Hematopoietic multipotent progenitor cell treated with erythropoietin and hydrocortisone succinate and interleukin-3 and kit ligand, for 15 days (in vitro differentiated cells): ENCODE measurements at regions not wholly inside any gene's neighbourhood (a gene's known extent, or its start where the extent isn't known, plus 50 kb on each side); places are given as distances from the start of the nearest gene placed in this dataset.

Experiments
- DNase-seq: peaks from one replicate; pipeline ENCODE4 v3.0.0-alpha.2; 2015; ENCODE audit warnings: low spot score

DNA sequence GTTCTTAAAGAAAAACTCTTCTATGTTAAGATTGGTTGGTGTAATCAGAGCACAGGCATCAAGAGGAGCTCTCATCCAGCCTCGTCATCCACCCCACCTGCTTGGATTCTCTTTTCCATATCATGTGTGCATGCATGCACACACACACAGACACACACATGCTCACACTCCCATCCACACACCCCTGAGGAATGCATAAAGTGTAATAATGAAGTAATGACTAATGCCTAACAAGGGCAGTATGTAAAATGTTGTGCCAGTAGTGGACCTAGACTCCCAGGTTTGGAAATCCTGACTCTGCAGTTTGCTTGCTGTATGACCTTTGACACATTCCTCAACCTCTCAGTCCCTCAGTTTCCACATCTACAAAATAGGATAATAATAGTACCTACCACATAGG is 280.0 kb upstream of the ANKRD55 start:
- no peak for DNase-seq

DNA sequence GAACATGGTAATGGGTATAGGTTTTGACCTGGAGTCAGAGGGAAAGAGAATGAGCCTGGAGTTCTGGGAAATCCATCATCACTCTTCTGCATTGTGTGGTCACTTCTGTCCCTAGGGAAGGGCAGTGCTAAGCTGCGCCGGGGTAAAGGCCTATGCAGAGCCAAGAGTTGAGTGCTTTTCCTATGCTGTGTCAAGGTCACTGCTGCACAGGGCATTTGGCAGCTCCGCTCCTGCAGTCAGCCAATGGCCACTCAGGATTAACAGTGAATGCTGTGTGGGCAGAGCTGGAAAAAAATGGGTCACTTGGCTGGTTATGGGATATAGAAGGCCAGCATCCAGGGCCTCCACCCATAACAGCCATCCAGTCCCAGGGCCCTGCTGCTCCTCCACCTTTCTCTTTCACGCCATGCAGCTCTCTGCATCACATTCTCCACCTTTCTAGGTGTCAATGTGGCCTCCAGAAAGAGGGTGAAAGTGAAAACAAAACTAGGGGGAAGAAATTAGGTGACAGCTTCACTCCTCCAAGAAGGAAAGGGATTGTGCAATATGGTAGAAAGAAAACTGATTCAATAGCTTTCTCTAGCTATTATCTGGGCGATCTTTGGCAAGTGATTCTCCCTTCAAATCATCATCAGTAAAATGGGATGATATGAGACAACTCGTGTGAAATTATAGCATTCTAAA is 279.3 kb upstream of the ANKRD55 start:
- no peak for DNase-seq

DNA sequence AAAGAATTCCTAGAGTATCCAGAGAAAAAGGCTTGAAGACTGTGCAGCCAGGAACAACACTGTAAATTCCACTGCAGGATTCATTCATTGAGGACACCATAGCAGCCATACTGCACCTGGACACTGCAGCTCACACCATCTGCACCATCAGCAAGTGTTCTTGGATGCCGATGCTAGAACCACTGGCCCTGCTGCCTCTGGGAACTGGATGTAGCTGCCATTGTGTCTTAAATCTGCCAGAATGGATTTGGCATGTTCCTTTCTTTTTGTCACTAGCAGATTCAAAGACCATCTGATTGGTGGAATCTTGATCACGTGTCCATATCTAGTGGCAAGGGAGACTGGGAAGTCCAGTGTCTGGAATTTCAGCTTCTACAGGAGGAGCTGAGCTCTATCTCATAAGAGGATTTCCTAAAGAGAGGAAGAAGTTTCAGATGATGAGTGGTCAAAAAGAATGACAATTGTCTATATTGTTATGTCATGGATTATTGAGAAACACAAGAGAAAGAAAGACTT is 278.3 kb upstream of the ANKRD55 start:
- no peak for DNase-seq

DNA sequence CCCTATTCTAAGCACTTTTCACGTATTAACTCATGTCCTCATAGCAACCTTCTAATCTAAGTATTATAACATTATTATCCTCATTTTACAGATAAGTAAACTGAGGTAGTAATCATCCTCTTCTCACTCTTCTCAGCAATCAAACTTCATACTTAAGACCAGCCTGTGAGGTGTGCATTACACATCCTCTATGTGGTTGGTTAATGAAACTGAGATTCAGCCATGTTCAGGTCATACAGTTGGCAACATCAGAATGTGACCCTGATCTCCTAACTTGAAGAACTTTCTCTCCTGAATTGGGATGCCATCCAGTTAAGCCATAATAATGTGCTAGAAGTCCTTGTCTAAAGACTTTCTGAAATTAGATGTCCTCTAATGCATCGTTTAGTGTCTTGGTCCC is 275.1 kb upstream of the ANKRD55 start:
- no peak for DNase-seq

DNA sequence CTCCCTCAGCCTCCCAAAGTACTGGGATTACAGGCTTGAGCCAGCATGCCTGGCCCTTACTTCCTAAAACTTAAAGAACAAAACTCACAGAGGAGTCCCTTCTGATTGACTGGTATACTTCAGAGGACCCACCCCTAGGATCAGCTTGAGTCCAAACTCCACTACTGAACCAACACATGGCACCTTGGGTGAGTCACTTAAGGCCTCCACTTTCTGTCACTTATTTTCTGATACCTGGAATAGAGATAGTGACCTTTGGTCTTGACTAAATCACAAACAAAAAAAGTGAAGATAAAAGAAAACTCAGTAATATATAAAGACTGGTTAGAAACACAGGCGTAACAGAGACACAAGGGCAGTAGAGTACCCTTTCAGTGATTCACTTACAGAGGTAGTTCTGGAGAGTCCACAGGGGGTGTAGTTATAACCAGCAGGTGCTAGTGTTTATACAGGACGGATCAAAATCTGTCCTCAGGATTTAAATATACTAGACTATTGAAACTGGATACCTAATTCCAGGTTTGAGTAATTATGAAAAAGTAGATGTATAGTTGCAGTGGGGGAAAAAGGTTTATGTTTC is 274.3 kb upstream of the ANKRD55 start:
- no peak for DNase-seq

DNA sequence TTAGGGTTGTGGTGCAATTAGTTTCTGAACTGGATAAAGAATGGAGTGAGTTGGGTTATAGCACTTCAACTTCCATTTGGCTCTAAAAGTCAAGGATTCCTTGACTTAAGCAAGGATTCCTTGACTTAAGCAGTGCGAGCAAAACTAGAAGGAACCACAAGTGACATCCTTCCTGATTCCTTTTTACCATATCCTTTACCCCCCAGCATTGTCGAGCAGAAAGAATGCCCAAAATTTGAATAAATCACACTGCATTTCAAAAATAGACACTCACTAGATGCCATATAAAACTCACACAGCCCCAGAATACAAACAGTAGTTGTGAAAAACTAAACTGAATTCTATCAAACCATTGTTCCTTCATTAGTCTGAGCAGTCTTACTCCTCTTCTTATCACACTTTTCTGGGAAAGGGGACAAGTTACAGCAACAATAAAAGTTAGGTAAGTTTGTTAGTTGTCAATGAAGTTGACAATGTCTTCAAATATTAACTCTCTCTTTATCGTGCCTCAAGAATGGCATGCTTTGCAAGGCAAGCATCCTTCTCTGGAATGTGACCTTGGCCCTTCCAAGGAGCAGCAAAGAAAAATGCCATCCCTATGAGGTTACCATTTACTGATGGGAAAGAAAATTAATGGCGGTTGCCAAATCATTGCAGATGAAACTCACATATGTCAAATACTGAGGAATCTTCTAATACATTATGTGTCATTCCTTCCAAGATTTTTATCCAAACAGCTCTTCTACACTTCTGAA is 273.3 kb upstream of the ANKRD55 start:
- no peak for DNase-seq

DNA sequence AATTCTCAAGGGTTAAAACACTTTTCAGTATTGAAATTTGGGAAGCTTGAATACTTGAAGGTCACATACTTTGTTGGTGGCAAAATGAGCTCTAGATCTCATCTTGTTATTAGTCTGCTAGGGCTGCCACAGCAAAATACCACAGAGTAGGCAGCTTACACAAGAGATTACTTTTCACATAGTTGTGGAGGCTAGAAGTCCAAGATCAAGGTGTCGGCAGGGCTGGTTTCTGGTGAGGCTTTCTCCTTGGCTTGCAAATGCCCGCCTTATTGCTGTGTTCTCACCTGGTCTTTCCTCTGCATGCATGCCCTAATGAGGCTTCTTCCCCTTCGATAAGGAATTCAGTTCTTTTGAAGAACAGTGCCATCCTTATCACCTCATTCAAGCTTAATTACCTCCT is 270.8 kb upstream of the ANKRD55 start:
- no peak for DNase-seq

GRCh38 chr5:56501781-56502557 is 268.8 kb upstream of the ANKRD55 start:
- no peak for DNase-seq

DNA sequence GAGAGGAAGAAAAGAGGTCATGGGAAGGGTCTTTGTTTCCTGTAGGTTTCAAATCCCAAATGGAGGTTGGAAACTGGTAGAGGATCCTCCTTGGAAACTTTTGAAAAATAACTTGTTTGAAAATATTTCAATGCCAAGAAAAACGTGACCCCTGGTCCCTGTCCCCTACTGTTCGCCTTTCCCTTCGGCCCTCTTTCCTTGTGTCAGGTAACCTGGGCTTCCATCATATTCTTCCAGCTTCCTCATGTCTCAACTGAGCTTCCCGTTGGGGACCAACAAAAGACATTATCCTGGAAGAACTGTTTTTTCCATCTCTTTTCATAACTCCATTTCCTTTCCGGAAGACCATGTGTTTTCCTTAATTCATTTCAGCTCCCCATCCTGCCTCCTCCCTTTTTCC is 266.8 kb upstream of the ANKRD55 start:
- DNase-seq: no peak

DNA sequence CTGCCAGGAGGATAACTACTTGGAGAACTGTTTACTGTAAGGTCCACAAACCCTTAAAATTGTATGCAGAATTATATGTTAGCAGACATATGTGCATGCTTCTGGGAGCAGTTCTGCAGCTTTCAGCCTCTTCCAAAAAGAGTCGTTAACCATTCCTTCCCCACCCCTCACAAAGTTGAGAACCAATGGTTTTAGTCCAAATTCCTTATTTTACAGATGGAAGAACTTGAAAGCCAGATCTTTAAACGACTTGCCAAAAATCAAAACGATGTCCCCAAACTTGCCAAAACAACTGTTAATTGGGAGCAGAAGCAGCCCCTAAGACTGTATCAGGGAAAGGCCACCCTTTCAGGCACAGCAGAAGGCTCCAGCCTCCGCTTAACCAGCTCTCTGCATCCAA is 266.4 kb upstream of the ANKRD55 start:
- DNase-seq: no peak

- DNase-seq: no peak
Measured at GRCh38 chr5:56498759-56499395, 265.7 kb upstream of the ANKRD55 start.

GRCh38 chr5:56496581-56497063 is 263.5 kb upstream of the ANKRD55 start:
- DNase-seq: no peak

DNA sequence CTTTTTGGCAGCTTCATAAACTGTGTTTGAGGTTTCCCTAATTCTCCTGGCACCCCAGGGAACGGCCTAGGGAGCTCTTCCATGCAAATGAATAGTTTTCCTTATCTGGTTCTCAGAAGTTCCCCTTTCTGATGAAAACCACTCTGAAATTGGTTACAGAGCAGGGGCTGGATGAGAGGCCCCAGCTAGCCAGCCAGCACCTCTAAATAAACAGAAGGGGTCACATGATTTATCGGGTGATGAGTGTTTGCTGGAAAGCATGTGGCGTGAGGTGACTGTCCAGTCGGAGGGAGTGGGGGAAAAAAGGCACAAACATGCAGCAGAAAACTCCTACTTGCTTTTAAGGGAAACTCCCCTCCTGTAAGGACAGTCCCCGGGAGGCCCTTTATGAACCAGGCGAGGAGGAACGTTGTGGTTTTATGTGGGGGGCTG is 261.2 kb upstream of the ANKRD55 start:
- no peak for DNase-seq

DNA sequence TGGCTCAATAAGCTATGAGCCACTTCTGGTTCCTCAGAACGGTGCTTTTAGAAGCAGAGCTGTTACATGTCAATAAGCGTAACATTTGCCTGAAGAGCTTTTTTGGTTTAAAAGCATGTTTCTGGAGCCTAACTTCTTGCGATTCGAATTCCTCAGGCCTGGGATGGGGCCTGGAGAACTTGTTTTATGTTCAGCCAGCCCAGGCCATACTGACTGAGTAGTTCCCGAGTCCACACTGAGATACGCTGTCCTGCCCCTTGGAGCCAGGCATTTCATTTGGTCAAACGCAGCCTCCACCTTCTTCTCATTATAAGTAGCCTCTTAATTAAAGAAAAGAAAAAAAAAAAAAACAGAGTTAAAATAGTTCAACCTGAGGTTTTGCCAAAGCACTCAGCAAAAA is 260.6 kb upstream of the ANKRD55 start:
- no peak for DNase-seq

- DNase-seq: no peak
Measured at GRCh38 chr5:56493308-56493707, 260.2 kb upstream of the ANKRD55 start.

- DNase-seq: no peak
Measured at GRCh38 chr5:56492812-56493211, 259.7 kb upstream of the ANKRD55 start.

DNA sequence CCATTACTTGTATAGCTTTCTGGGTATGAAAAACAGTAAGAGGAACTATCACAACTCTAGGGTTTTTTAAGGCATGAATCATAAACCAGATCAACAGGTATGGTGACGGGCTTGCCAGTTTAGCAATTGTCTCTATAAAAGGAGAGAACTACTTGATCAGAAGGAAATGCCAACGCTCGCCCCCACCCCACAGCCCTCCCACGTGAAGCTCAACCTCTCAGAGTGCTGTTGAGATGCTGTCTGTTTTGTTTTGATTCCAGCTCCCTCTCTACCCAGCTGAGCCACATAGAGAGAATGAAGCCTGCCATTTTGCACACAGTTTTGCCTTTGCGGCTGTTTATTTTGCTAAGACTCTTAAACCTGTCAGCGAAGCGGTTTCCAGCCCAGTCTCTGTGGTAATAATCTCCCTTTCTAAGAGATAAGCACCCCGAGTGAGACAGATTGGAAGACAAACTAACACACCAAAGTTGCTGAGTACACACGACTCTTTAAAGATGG is 257.9 kb upstream of the ANKRD55 start:
- no peak for DNase-seq

DNA sequence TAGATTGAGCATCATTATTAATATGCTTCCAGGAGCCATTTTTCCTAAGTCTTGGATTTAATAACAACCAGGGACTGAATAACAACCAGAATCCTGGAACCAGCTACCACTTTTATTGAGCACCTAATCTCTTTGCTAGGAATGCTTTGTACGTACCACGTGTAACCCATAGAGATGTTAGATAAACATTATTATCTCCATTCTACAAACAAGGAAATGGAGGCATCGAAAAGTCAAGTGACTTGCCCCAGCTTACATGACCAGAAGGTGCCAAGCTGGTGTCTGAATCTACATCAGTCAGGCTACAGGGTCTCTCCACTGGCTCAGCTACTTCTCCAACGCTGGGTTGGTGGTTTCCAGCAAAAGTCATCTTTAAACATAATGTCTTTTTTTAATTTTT is 256.1 kb upstream of the ANKRD55 start:
- DNase-seq: no peak

- no peak for DNase-seq
Measured at GRCh38 chr5:56487528-56488115, 254.5 kb upstream of the ANKRD55 start.

DNA sequence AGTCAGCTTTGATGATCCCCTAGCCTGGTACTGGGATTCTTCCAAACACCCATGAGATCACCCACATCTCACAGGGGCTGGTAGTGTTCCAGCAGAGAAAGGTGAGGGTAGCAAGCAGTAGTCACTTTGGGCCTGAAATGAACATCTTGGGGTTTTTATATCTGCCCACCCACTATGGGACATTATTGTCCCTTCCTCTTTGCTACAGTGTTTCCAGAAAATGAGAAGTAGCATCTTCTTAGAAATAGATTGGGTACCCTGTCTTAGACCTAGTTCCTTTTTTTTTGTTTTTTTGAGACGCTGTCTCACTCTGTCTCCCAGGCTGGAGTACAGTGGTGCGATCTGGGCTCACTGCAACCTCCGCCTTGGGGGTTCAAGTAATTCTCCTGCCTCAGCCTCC is 249.2 kb upstream of the ANKRD55 start:
- no peak for DNase-seq
